ENCODE measurements at regions not wholly inside any gene's neighbourhood (a gene's known extent, or its start where the extent isn't known, plus 50 kb on each side); places are given as distances from the start of the nearest gene placed in this dataset.

GRCh38 chr14:30499358-30499757 is 59.6 kb upstream of the G2E3 start:
- TF ChIP-seq EZH2 (IDR thresholded peaks at IDR 0.05; ENCODE audit: borderline replicate concordance, low read depth, low read length, poor library complexity, severe bottlenecking) (no peak), CTCF (conservative IDR thresholded peaks at IDR 0.05; ENCODE audit: low read depth, low read length) (no peak)
- POLR2A ChIA-PET (ENCODE audit: low non-redundant PET) = no interaction called here
- no peak overlapping the region for H3K27ac ChIP-seq (ENCODE audit: low read depth, low read length, poor library complexity, severe bottlenecking)
- DNase-seq (ENCODE audit: low spot score) = no peak
- BruUV-seq (replicated peaks) = no TSS peak
- intact Hi-C loops (cut with micrococcal nuclease; ENCODE audit: unreplicated experiment) = no loop called here
- no peaks in the 10 kb centered on the region for H3K9me3 ChIP-seq (ENCODE audit: low read depth, low read length, poor library complexity, severe bottlenecking)
- H3K4me1 ChIP-seq (ENCODE audit: insufficient read depth, low read length, poor library complexity, severe bottlenecking) = no peaks in the 10 kb centered on the region
- H3K4me3 ChIP-seq (ENCODE audit: low read depth, low read length, poor library complexity, severe bottlenecking) = no peak overlapping the region
- peaks cover 83% of the 10 kb centered on the region for H3K27me3 ChIP-seq (replicated peaks; ENCODE audit: insufficient read depth, low read depth, low read length, poor library complexity)
- no peaks in the 10 kb centered on the region for H3K36me3 ChIP-seq (ENCODE audit: insufficient read depth, low read length, poor library complexity, severe bottlenecking)
- CTCF ChIA-PET = no interaction called here

GRCh38 chr14:30500222-30500621 is 58.7 kb upstream of the G2E3 start:
- Histone ChIP-seq H3K27ac (ENCODE audit: low read depth, low read length, poor library complexity, severe bottlenecking) (no peak overlapping the region), H3K36me3 (ENCODE audit: insufficient read depth, low read length, poor library complexity, severe bottlenecking) (no peaks in the 10 kb centered on the region), H3K27me3 (replicated peaks; ENCODE audit: insufficient read depth, low read depth, low read length, poor library complexity) (peaks cover 92% of the 10 kb centered on the region), H3K4me1 (ENCODE audit: insufficient read depth, low read length, poor library complexity, severe bottlenecking) (no peaks in the 10 kb centered on the region), H3K9me3 (ENCODE audit: low read depth, low read length, poor library complexity, severe bottlenecking) (no peaks in the 10 kb centered on the region), H3K4me3 (ENCODE audit: low read depth, low read length, poor library complexity, severe bottlenecking) (no peak overlapping the region)
- no peak for DNase-seq (ENCODE audit: low spot score)
- ChIA-PET CTCF (no interaction called here), POLR2A (ENCODE audit: low non-redundant PET) (no interaction called here)
- TF ChIP-seq CTCF (conservative IDR thresholded peaks at IDR 0.05; ENCODE audit: low read depth, low read length) (no peak), EZH2 (IDR thresholded peaks at IDR 0.05; ENCODE audit: borderline replicate concordance, low read depth, low read length, poor library complexity, severe bottlenecking) (no peak)
- intact Hi-C loops (cut with micrococcal nuclease; ENCODE audit: unreplicated experiment) = no loop called here
- no TSS peak for BruUV-seq (replicated peaks)

GRCh38 chr14:30507209-30507608 is 51.7 kb upstream of the G2E3 start:
- DNase-seq (ENCODE audit: low spot score) = no peak

More at GRCh38 chr14:30507209-30507608, 51.7 kb upstream of the G2E3 start:
- H3K4me1 ChIP-seq (ENCODE audit: insufficient read depth, low read length, poor library complexity, severe bottlenecking) = no peaks in the 10 kb centered on the region
- CTCF ChIA-PET = no interaction called here
- H3K27ac ChIP-seq (ENCODE audit: low read depth, low read length, poor library complexity, severe bottlenecking) = no peak overlapping the region
- H3K27me3 ChIP-seq (replicated peaks; ENCODE audit: insufficient read depth, low read depth, low read length, poor library complexity) = peaks cover 79% of the 10 kb centered on the region
- H3K4me3 ChIP-seq (ENCODE audit: low read depth, low read length, poor library complexity, severe bottlenecking) = no peak overlapping the region
- no peaks in the 10 kb centered on the region for H3K36me3 ChIP-seq (ENCODE audit: insufficient read depth, low read length, poor library complexity, severe bottlenecking)
- no peaks in the 10 kb centered on the region for H3K9me3 ChIP-seq (ENCODE audit: low read depth, low read length, poor library complexity, severe bottlenecking)
- intact Hi-C loops (cut with micrococcal nuclease; ENCODE audit: unreplicated experiment) = no loop called here
- POLR2A ChIA-PET (ENCODE audit: low non-redundant PET) = no interaction called here
- no peak for TF ChIP-seq EZH2 (IDR thresholded peaks at IDR 0.05; ENCODE audit: borderline replicate concordance, low read depth, low read length, poor library complexity, severe bottlenecking)
- no peak for TF ChIP-seq CTCF (conservative IDR thresholded peaks at IDR 0.05; ENCODE audit: low read depth, low read length)
- no TSS peak for BruUV-seq (replicated peaks)
